ENCODE measurements at regions not wholly inside any gene's neighbourhood (a gene's known extent, or its start where the extent isn't known, plus 50 kb on each side); places are given as distances from the start of the nearest gene placed in this dataset.

- H3K27me3 ChIP-seq (replicated peaks in 1 of 4; ENCODE audit: control insufficient read depth in 3 of 4, extremely low read depth in 1 of 4, insufficient read depth in 3 of 4, low read length in 3 of 4), result no peaks in the 10 kb centered on the region
- H2AFZ ChIP-seq (ENCODE audit: low read length), result no peak overlapping the region
- H3K18ac ChIP-seq (ENCODE audit: extremely low read depth, low read length), result no peak overlapping the region
- no peaks in the 10 kb centered on the region for H3K23me2 ChIP-seq (ENCODE audit: low read depth, low read length)
- H4K8ac ChIP-seq (ENCODE audit: extremely low read depth, insufficient read depth, low read length), result no peak overlapping the region
- H3K4me2 ChIP-seq (ENCODE audit: insufficient read depth in 1 of 2, low read depth in 2 of 2, low read length in 2 of 2), result no peak overlapping the region
- no peak overlapping the region for H2BK5ac ChIP-seq (ENCODE audit: low read depth, low read length)
- H4K20me1 ChIP-seq (replicated peaks in 1 of 2; ENCODE audit: control insufficient read depth in 1 of 2, insufficient read depth in 2 of 2, low read length in 2 of 2), result no peaks in the 10 kb centered on the region
- no peak overlapping the region for H2BK15ac ChIP-seq (ENCODE audit: low read length)
- H3K4me3 ChIP-seq (ENCODE audit: extremely low read depth in 1 of 4, insufficient read depth in 2 of 4, low read depth in 3 of 4, low read length in 4 of 4), result no peak overlapping the region
- H3K36me3 ChIP-seq (ENCODE audit: control insufficient read depth in 2 of 4, insufficient read depth in 4 of 4, low read length in 3 of 4), result no peaks in the 10 kb centered on the region
- H2AK5ac ChIP-seq (ENCODE audit: low read depth, low read length), result no peak overlapping the region
- WGBS, 2 experiments (ENCODE audit: extremely low coverage in 1 of 2, insufficient coverage in 1 of 2, insufficient read length in 1 of 2, insufficient replicate concordance in 2 of 2, low coverage in 1 of 2, low lambda C conversion rate in 2 of 2, missing lambda C conversion rate in 1 of 2), result 73% methylated on average over 1 of the region's 1 CpG; no CpG with 5 or more reads in 1 of the 2 experiments
- no peak overlapping the region for H2BK120ac ChIP-seq (replicated peaks; ENCODE audit: low read depth, low read length)
- no peak for TF ChIP-seq CTCF (IDR thresholded peaks at IDR 0.05; ENCODE audit: control extremely low read depth in 1 of 3, insufficient read depth in 1 of 3, low read depth in 1 of 3, low read length in 3 of 3)
- H3K14ac ChIP-seq (ENCODE audit: insufficient read length), result no peak overlapping the region
- H2BK12ac ChIP-seq (ENCODE audit: low read depth, low read length), result no peak overlapping the region
- H3K4ac ChIP-seq (replicated peaks; ENCODE audit: insufficient read length, low read depth, low read length), result no peak overlapping the region
- no peak for DNase-seq (ENCODE audit: low read depth in 1 of 2, low spot score in 2 of 2)
- H3K9me3 ChIP-seq (ENCODE audit: insufficient read depth in 2 of 2, low read depth in 1 of 2, low read length in 1 of 2), result peaks cover 0 to 3% of the 10 kb centered on the region in 2 experiments; a peak in 1 of 4 replicates
- H3K56ac ChIP-seq (replicated peaks; ENCODE audit: insufficient read length, low read depth, low read length), result no peak overlapping the region
- no peak overlapping the region for H3K9ac ChIP-seq (replicated peaks in 1 of 4; ENCODE audit: extremely low read depth in 1 of 4, low read depth in 3 of 4, low read length in 3 of 4)
- H3K79me1 ChIP-seq (ENCODE audit: low read depth, low read length), result no peaks in the 10 kb centered on the region
- H3K23ac ChIP-seq (ENCODE audit: insufficient read length), result no peak overlapping the region
- H4K5ac ChIP-seq (ENCODE audit: insufficient read length, low read depth, low read length), result no peak overlapping the region
- POLR2A ChIA-PET (ENCODE audit: partially characterized antibody), result no interaction called here
- H3K27ac ChIP-seq (ENCODE audit: low read depth, low read length), result no peak overlapping the region
- FAIRE-seq, result no peak
- no peak overlapping the region for H4K91ac ChIP-seq (replicated peaks; ENCODE audit: insufficient read length, low read length)
- no peaks in the 10 kb centered on the region for H3K4me1 ChIP-seq (replicated peaks in 1 of 4; ENCODE audit: control insufficient read depth in 3 of 4, insufficient read depth in 4 of 4, low read length in 3 of 4)
- no peaks in the 10 kb centered on the region for H3K79me2 ChIP-seq (ENCODE audit: control insufficient read depth in 1 of 2, insufficient read depth in 2 of 2, low read length in 2 of 2)
- no peak overlapping the region for H2BK20ac ChIP-seq (ENCODE audit: low read length)
- CTCF ChIA-PET (ENCODE audit: partially characterized antibody), result interaction anchor here (0.8 kb wide), 1 partner anchor 38 kb away, joined by 5 read pairs; no protein-coding TSS in a partner anchor
Measured at GRCh38 chr5:75848077-75848476, 130.8 kb upstream of the POC5 start.

Measured in H1 (cell line).